ENCODE measurements at regions not wholly inside any gene's neighbourhood (a gene's known extent, or its start where the extent isn't known, plus 50 kb on each side); places are given as distances from the start of the nearest gene placed in this dataset.

- no peaks in the 10 kb centered on the region for H3K36me3 ChIP-seq (ENCODE audit: insufficient read depth, low read length, poor library complexity, severe bottlenecking)
- ChIA-PET CTCF (no interaction called here), POLR2A (ENCODE audit: low non-redundant PET) (no interaction called here)
- no peak overlapping the region for H3K27ac ChIP-seq (ENCODE audit: low read depth, low read length, poor library complexity, severe bottlenecking)
- BruUV-seq (replicated peaks), result no TSS peak
- peaks cover 11% of the 10 kb centered on the region for H3K4me1 ChIP-seq (ENCODE audit: insufficient read depth, low read length, poor library complexity, severe bottlenecking)
- no peak overlapping the region for H3K4me3 ChIP-seq (ENCODE audit: low read depth, low read length, poor library complexity, severe bottlenecking)
- H3K27me3 ChIP-seq (replicated peaks; ENCODE audit: insufficient read depth, low read depth, low read length, poor library complexity), result no peaks in the 10 kb centered on the region
- H3K9me3 ChIP-seq (ENCODE audit: low read depth, low read length, poor library complexity, severe bottlenecking), result no peaks in the 10 kb centered on the region
- no peak for TF ChIP-seq EZH2 (IDR thresholded peaks at IDR 0.05; ENCODE audit: borderline replicate concordance, low read depth, low read length, poor library complexity, severe bottlenecking)
- TF ChIP-seq CTCF (conservative IDR thresholded peaks at IDR 0.05; ENCODE audit: low read depth, low read length), result no peak
- no peak for DNase-seq (ENCODE audit: low spot score)
- intact Hi-C loops (cut with micrococcal nuclease; ENCODE audit: unreplicated experiment), result no loop called here
Measured at GRCh38 chr15:96041982-96042733, 288.3 kb upstream of the NR2F2 start.

- CTCF ChIA-PET, result no interaction called here
- intact Hi-C loops (cut with micrococcal nuclease; ENCODE audit: unreplicated experiment), result no loop called here
- no TSS peak for BruUV-seq (replicated peaks)
- peaks cover 14% of the 10 kb centered on the region for H3K4me1 ChIP-seq (ENCODE audit: insufficient read depth, low read length, poor library complexity, severe bottlenecking)
- no peaks in the 10 kb centered on the region for H3K36me3 ChIP-seq (ENCODE audit: insufficient read depth, low read length, poor library complexity, severe bottlenecking)
- no peaks in the 10 kb centered on the region for H3K27me3 ChIP-seq (replicated peaks; ENCODE audit: insufficient read depth, low read depth, low read length, poor library complexity)
- no peaks in the 10 kb centered on the region for H3K9me3 ChIP-seq (ENCODE audit: low read depth, low read length, poor library complexity, severe bottlenecking)
- DNase-seq (ENCODE audit: low spot score), result no peak
- no peak overlapping the region for H3K27ac ChIP-seq (ENCODE audit: low read depth, low read length, poor library complexity, severe bottlenecking)
- POLR2A ChIA-PET (ENCODE audit: low non-redundant PET), result no interaction called here
- no peak overlapping the region for H3K4me3 ChIP-seq (ENCODE audit: low read depth, low read length, poor library complexity, severe bottlenecking)
- no peak for TF ChIP-seq EZH2 (IDR thresholded peaks at IDR 0.05; ENCODE audit: borderline replicate concordance, low read depth, low read length, poor library complexity, severe bottlenecking)
- TF ChIP-seq CTCF (conservative IDR thresholded peaks at IDR 0.05; ENCODE audit: low read depth, low read length), result no peak
Measured at GRCh38 chr15:96042734-96043224, 287.7 kb upstream of the NR2F2 start.

GRCh38 chr15:96043591-96044171 is 286.8 kb upstream of the NR2F2 start:
- Histone ChIP-seq H3K4me1 (ENCODE audit: insufficient read depth, low read length, poor library complexity, severe bottlenecking) (peaks cover 14% of the 10 kb centered on the region), H3K4me3 (ENCODE audit: low read depth, low read length, poor library complexity, severe bottlenecking) (no peak overlapping the region), H3K9me3 (ENCODE audit: low read depth, low read length, poor library complexity, severe bottlenecking) (no peaks in the 10 kb centered on the region), H3K27me3 (replicated peaks; ENCODE audit: insufficient read depth, low read depth, low read length, poor library complexity) (no peaks in the 10 kb centered on the region), H3K27ac (ENCODE audit: low read depth, low read length, poor library complexity, severe bottlenecking) (no peak overlapping the region), H3K36me3 (ENCODE audit: insufficient read depth, low read length, poor library complexity, severe bottlenecking) (no peaks in the 10 kb centered on the region)
- DNase-seq (ENCODE audit: low spot score), result no peak
- CTCF ChIA-PET, result no interaction called here
- POLR2A ChIA-PET (ENCODE audit: low non-redundant PET), result no interaction called here
- BruUV-seq (replicated peaks), result no TSS peak
- no peak for TF ChIP-seq EZH2 (IDR thresholded peaks at IDR 0.05; ENCODE audit: borderline replicate concordance, low read depth, low read length, poor library complexity, severe bottlenecking)
- no peak for TF ChIP-seq CTCF (conservative IDR thresholded peaks at IDR 0.05; ENCODE audit: low read depth, low read length)
- intact Hi-C loops (cut with micrococcal nuclease; ENCODE audit: unreplicated experiment), result no loop called here
